Suppressor macrophage (primary cell): ENCODE measurements at regions not wholly inside any gene's neighbourhood (a gene's known extent, or its start where the extent isn't known, plus 50 kb on each side); places are given as distances from the start of the nearest gene placed in this dataset.

Experiments used
- DNase-seq, 4 experiments: peaks; one replicate each; pipeline ENCODE4 v3.0.0-alpha.2; 2020 to 2022

DNA sequence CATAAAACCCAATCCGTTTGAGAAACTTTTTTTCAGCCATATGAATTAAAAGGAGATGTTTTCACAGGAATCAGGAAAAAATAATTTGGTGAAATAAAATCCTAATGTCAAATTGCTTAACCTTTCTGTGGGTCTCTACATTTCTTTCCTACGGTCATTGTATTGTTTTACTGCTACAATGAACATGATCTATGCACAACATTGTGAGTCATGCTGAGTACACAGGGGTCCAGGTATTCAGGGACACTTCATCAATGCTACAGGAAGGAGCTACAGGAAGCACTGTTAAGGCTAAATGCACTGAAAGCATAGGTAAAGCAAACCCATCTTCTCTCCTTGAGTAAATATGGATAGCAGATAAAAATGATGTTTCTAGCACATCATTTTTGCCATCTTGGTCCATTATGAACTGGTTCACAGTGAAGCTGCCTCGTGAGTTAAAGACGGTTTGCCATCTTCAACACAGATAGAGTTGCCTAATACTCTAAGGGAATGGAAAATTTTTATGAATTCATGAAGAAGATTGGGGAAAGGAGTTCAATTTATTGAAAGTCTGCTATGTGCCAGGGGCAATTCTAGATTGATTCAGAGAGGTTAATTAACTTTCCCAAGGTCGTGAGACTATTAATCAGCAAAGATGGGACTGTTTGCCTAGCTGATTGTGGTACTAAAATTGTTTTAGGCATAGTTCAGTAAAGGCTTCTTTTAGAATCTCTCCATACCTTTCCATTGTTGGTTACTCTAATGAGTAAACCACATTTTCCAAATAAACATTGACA is 85.5 kb downstream of the DIRAS2 start:
- no peak for DNase-seq

DNA sequence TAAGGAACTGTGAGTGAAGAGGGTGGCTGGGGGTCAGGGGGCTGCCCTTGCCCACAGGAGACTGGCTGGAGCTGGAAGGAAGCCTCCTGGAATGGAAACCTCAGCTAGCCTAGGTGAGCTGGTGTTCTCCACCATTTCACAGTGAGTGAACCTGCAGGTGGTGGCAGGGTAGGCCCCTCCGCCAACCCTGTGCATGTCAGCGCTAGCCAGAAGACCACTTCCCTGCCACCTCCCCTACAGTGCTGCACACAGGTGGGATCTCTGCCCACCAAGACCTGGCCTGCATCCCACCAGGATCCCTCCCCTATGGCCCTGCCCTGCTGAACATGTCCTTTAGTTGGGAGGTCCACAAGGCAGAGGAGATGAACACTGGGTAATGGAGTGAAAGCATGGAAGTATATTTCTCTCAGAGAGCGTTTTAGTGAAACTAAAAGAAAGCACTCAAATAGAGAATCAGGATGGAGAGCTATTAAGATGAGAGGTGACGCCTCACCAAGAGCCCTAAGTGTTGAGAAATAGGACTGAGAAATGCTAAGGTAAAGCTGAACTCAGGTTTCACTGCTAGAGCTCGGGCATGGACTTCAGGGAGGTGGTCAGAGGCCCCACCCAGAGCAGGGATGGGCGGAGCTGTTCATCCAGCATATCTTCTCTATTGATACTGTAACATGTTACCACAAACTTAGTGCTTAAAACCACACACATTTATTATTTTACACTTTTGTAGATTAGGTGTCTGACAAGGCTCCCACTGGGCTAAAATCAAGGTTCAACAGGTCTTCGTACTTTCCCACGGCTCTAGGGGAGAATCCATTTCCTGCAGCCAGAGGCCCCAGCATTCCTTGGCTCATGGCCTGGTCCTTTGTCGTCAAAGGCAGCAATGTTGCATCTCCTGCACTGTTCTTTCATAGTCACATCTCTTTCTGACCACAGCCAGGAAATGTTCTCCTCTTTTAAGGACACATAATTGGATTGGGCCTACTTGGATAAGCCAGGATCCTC is 83.2 kb downstream of the DIRAS2 start:
- no peak for DNase-seq
